OCI-LY1 (cell line): ENCODE measurements at regions not wholly inside any gene's neighbourhood (a gene's known extent, or its start where the extent isn't known, plus 50 kb on each side); places are given as distances from the start of the nearest gene placed in this dataset.

Experiments
- H2AFZ ChIP-seq: fragments of 200-600 bp; sonication (generic), shearing (Covaris generic); 2 replicates; pipeline ENCODE4 v1.6.0; 2014; ENCODE audit warnings: antibody characterized with exemption, mild to moderate bottlenecking, low read length
- H3F3A ChIP-seq: fragments of 200-600 bp; sonication (generic), shearing (Covaris generic); 2 replicates; pipeline ENCODE4 v1.6.0; 2014; ENCODE audit warnings: mild to moderate bottlenecking, antibody characterized with exemption, low read length, moderate library complexity; ENCODE audit not compliant: insufficient read depth
- H3K27ac ChIP-seq: fragments of 200-600 bp; sonication (generic); 2 replicates; pipeline ENCODE4 v1.5.1; 2014; ENCODE audit warnings: low read length, mixed run types, mild to moderate bottlenecking, low read depth; ENCODE audit not compliant: poor library complexity, severe bottlenecking
- H3K27me3 ChIP-seq: fragments of 200-600 bp; sonication (generic); 2 replicates; pipeline ENCODE4 v1.6.0; 2014; ENCODE audit warnings: antibody characterized with exemption, mild to moderate bottlenecking, low read length, moderate library complexity; ENCODE audit not compliant: insufficient read depth
- H3K36me3 ChIP-seq: fragments of 200-600 bp; sonication (generic); 2 replicates; pipeline ENCODE4 v1.6.1; 2014; ENCODE audit warnings: mild to moderate bottlenecking, antibody characterized with exemption, low read length, moderate library complexity, mixed read lengths; ENCODE audit not compliant: insufficient read depth
- H3K4me1 ChIP-seq: fragments of 200-600 bp; sonication (generic); 2 replicates; pipeline ENCODE4 v1.5.1; 2014; ENCODE audit warnings: mild to moderate bottlenecking, low read length, moderate library complexity; ENCODE audit not compliant: insufficient read depth, severe bottlenecking
- H3K4me2 ChIP-seq: fragments of 200-600 bp; sonication (generic), shearing (Covaris generic); 2 replicates; pipeline ENCODE4 v1.6.1; 2014; ENCODE audit warnings: low read length
- H3K4me3 ChIP-seq: fragments of 200-600 bp; sonication (generic); 2 replicates; pipeline ENCODE4 v1.5.1; 2014; ENCODE audit warnings: low read length, low read depth, mild to moderate bottlenecking, mixed read lengths; ENCODE audit not compliant: poor library complexity, severe bottlenecking
- H3K79me2 ChIP-seq: fragments of 200-600 bp; shearing (Covaris generic); 2 replicates; pipeline ENCODE4 v1.6.1; 2016; ENCODE audit warnings: mixed run types, low read length, mixed read lengths; ENCODE audit not compliant: insufficient read depth
- H3K9ac ChIP-seq: fragments of 200-600 bp; sonication (generic), shearing (Covaris generic); 2 replicates; pipeline ENCODE4 v1.6.1; 2014; ENCODE audit warnings: mild to moderate bottlenecking, low read length, mixed read lengths
- H3K9me2 ChIP-seq: fragments of 200-600 bp; sonication (generic), shearing (Covaris generic); 2 replicates; pipeline ENCODE4 v1.6.1; 2014; ENCODE audit warnings: low read depth, mild to moderate bottlenecking, low read length, mixed read lengths
- H3K9me3 ChIP-seq: fragments of 200-600 bp; shearing (Covaris generic); 2 replicates; pipeline ENCODE4 v1.6.1; 2014; ENCODE audit warnings: low read length, mixed read lengths
- H4K20me1 ChIP-seq: fragments of 200-600 bp; sonication (generic), shearing (Covaris generic); 2 replicates; pipeline ENCODE4 v1.6.0; 2016; ENCODE audit warnings: mild to moderate bottlenecking, low read length; ENCODE audit not compliant: insufficient read depth
- EZH2 ChIP-seq: fragments of 200-600 bp; sonication (generic), shearing (Covaris generic); IDR thresholded peaks from 2 replicates; pipeline ENCODE4 v1.8.0; 2017; ENCODE audit warnings: borderline replicate concordance, mixed run types, mild to moderate bottlenecking, antibody characterized with exemption, low read length, moderate library complexity, mixed read lengths
- TF ChIP-seq, protein P1 (sequence below): fragments of 200-600 bp; sonication (generic), shearing (Covaris generic); IDR thresholded peaks from 2 replicates; pipeline ENCODE4 v1.5.1; 2017; ENCODE audit warnings: mild to moderate bottlenecking, antibody characterized with exemption, low read length, moderate library complexity, mixed read lengths

DNA sequence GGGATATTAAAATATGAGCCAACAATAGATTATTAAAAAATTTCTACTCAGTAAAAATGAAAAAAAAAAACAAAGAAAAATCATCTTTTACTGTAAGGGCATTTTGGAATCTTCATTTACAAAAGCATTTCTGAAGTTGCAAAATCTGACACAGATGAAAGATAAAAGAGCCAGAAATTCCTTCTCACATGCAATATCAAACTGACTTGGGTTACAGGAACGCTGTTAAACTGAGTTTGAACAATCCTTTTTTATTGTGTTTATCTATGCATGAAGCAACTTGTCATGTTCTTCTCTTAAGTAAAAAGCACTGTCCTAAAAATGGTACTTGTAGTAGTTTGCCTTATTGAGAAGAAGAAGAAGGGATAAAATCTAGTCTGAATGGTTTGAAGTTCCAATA lies 468.5 kb upstream of the KCNMB2 start:
- Histone ChIP-seq H3K4me2 (no peak overlapping the region), H3K4me1 (no peaks in the 10 kb centered on the region), H3K9me2 (no peaks in the 10 kb centered on the region; the same call in 1 of the 2 replicates), H3K27ac (no peak overlapping the region), H3K79me2 (no peaks in the 10 kb centered on the region), H3K9ac (no peak overlapping the region), H4K20me1 (no peaks in the 10 kb centered on the region), H3K9me3 (no peaks in the 10 kb centered on the region), H3F3A (no peaks in the 10 kb centered on the region), H3K36me3 (no peaks in the 10 kb centered on the region), H3K4me3 (no peak overlapping the region), H2AFZ (no peak overlapping the region), H3K27me3 (no peaks in the 10 kb centered on the region)
- TF ChIP-seq, protein P1, sequence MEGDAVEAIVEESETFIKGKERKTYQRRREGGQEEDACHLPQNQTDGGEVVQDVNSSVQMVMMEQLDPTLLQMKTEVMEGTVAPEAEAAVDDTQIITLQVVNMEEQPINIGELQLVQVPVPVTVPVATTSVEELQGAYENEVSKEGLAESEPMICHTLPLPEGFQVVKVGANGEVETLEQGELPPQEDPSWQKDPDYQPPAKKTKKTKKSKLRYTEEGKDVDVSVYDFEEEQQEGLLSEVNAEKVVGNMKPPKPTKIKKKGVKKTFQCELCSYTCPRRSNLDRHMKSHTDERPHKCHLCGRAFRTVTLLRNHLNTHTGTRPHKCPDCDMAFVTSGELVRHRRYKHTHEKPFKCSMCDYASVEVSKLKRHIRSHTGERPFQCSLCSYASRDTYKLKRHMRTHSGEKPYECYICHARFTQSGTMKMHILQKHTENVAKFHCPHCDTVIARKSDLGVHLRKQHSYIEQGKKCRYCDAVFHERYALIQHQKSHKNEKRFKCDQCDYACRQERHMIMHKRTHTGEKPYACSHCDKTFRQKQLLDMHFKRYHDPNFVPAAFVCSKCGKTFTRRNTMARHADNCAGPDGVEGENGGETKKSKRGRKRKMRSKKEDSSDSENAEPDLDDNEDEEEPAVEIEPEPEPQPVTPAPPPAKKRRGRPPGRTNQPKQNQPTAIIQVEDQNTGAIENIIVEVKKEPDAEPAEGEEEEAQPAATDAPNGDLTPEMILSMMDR = no peak
- no peak for TF ChIP-seq EZH2

DNA sequence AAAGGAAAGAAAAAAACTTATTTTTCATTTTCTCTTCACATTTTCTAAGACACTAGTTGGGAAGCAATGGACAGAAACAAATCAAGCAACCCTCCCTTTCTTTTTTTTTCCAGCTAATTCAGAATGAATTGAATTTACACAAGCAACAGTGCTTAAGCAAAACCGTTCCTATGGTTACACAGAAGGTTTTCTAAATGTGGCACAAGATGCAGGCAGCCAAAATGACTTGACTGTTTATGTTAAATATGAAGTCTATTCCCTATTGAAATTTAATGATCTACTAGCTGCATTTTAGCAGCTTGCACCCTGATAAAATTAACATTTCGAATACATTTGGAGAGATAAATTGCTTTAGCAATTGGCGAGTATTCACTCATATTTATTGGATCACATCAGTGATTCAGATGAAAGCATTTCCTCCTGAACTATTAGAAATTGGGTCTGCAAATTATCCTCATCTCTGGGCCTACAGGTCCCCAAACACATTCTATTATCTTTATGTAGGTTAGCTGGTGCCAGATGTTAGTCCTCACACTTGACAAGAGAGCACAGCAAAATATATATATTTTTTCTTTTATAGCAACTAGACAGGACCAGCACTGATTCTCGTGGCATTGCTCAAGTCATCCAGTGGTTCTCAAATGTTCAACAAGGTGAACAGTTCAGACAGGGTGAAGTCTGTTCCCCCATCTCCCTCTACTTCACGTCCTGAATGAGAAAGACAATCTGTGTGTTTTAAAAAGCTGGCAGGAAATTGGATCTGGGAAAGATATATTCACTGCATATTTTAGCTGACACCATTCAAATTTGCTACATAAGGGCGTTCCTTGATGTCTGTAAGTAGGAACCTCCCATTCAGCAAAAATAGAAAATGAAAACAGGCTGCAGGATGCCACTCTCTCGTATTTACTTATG lies 463.6 kb upstream of the KCNMB2 start:
- Histone ChIP-seq H4K20me1 (no peaks in the 10 kb centered on the region), H3K79me2 (no peaks in the 10 kb centered on the region), H3K27ac (no peak overlapping the region), H3K27me3 (no peaks in the 10 kb centered on the region), H3F3A (no peaks in the 10 kb centered on the region), H3K4me3 (no peak overlapping the region), H3K4me2 (no peak overlapping the region), H2AFZ (no peak overlapping the region), H3K9ac (no peak overlapping the region), H3K36me3 (no peaks in the 10 kb centered on the region), H3K9me3 (no peaks in the 10 kb centered on the region), H3K4me1 (no peaks in the 10 kb centered on the region), H3K9me2 (no peaks in the 10 kb centered on the region)
- TF ChIP-seq EZH2 = no peak
- TF ChIP-seq, protein P1 = no peak

DNA sequence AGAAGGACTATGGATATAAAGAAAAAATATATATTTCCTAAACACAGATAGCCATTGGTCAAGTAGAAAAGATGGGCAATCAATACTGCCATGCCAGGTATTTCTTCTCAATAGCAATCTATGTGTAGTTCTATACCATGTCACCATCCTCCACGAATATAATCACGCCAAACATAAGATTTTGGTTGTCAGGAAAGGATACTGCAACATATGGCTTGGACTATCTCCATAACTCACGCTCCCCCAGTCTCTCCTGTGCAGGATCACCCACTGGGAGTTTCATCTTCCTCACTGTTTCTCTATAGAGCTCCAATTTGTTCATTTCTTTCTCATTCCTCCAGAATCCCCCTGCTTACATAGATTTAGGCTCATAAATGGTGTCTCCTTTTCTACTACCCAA lies 462.9 kb upstream of the KCNMB2 start:
- Histone ChIP-seq H3K79me2 (no peaks in the 10 kb centered on the region), H3K4me3 (no peak overlapping the region), H3K4me1 (no peaks in the 10 kb centered on the region), H2AFZ (no peak overlapping the region), H3K9ac (no peak overlapping the region), H4K20me1 (no peaks in the 10 kb centered on the region), H3K27ac (no peak overlapping the region), H3K9me2 (no peaks in the 10 kb centered on the region), H3K4me2 (no peak overlapping the region), H3K9me3 (no peaks in the 10 kb centered on the region), H3F3A (no peaks in the 10 kb centered on the region), H3K27me3 (no peaks in the 10 kb centered on the region), H3K36me3 (no peaks in the 10 kb centered on the region)
- TF ChIP-seq, protein P1 = no peak
- TF ChIP-seq EZH2 = no peak
